ENCODE measurements at regions not wholly inside any gene's neighbourhood (a gene's known extent, or its start where the extent isn't known, plus 50 kb on each side); places are given as distances from the start of the nearest gene placed in this dataset.

- DNase-seq, result no peak
Observed at GRCh38 chr17:74062234-74062633, 141.2 kb upstream of the RPL38 start.

DNA sequence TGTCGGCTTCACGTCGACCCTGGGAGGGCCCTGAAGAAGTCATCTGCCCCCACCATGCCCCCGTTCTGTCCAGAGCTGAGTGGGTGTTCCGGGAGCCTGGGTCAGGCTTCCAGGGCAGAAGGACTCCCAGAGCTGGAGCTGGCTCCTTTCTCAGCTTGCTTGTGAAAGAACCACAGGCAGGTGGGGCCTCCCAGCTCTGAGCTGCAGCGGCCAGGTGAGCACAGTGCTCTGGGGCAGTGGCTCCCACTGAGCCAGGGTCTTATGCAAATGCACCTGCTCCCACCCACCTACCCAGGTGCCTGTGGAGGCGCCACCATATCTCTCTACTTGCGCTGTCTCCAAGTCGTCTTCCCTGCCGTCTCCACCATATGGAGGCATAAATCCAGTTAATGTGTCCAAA lies 140.0 kb upstream of the RPL38 start:
- DNase-seq, result no peak

- no peak for DNase-seq
Observed at GRCh38 chr17:74070374-74070773, 133.1 kb upstream of the RPL38 start.

GRCh38 chr17:74070998-74071679 lies 132.3 kb upstream of the RPL38 start:
- DNase-seq, result no peak

GRCh38 chr17:74072340-74072739 lies 131.1 kb upstream of the RPL38 start:
- DNase-seq, result no peak

GRCh38 chr17:74076446-74076845 lies 127.0 kb upstream of the RPL38 start:
- DNase-seq, result no peak

DNA sequence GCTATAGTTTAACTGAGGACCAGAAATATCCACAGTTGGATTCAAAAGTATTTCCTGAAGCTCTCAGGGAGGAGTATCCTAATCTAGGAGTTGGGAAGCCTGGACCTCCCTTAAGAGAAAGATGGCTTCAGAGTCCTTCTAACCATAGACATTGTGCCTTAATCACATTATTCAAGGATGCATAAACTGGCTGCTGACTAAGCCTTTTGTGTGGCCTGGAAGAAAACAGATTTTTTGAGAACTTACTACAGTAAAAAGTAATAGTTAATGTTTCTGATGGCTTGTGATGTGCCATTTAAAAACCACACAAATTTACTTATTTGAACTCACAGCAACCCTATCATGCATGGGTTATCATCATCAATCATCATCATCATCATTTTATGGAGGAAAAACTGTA lies 126.2 kb upstream of the RPL38 start:
- no peak for DNase-seq

- DNase-seq, result no peak
Observed at GRCh38 chr17:74078363-74078941, 125.0 kb upstream of the RPL38 start.

DNA sequence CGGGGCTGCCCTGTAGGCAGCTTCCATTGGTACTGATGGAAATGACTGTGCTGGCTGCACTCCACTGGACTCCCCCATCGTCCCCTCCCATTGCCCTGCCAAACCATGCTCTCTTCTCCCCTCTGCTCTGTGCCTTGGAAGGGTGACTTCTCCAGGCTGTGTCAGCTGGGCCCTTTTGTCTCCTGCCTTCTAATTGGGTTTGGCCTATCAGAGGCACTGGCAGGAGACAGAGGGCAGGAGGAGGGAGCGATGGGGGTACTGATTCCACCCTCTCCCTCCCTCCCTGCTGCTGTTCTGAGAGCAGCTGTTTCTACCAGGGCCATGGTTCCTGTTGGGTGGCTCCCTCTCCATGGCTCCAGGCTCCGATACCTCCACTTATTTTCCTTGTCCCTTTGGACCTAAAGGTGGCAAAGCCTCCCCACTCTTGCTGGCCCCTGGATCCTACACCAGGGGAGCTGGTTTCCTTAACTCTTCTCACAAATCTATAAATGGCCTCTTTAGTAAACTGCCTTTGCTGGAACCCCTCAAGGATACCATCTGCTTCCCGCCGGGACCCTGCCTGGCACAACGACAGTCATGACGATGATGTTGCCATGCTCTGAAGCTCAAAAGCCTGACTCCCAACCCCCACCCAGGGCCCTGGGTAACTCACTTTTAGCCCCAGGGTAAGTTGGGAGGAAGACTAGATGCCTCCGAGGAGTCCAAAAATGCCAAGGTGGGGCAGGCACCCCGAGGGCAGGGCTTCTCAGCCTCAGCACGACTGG lies 123.8 kb upstream of the RPL38 start:
- no peak for DNase-seq

DNA sequence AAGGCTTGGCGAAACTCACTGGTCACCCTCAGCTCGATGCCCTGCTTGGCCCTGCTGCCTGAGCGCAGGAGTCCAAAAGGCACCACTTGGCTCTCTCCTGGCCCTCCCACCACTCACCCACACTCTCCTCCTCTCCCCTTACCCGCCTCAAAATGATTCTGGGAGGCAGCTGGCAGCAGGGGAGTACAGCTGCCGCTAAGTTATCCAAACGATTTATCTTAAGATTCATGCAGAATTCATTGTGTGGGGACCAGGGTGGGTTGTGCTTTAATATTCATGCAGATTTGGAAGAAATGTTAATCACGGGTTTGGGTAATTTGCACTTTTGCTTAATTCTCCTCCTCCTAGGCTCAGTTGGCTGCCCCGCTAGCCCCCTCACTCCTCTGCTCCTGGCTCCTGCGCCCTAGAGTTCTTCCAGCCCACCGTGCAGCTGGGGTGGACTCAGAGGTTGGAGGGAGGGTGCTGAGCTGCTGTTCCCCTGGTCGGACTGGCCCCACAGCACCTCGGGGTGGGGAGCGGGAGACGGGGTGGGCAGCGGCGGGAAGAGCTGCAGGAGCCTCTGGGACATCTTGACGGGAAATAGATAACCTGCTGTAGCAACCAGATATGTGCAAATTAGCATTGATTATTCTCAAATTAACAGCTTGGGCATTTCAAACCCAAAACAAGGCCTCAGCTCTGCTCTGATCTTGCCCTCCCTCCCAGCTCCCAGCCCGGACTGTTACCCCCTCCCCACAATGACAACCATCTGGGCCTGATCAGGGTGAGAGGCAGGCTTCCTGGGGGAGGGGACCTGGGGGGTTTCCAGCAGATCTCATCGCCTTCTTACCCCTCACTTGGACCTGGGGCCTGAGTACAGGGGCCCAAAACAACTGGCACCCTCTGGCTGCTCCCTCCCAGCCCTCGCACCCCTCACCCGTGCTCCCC lies 122.6 kb upstream of the RPL38 start:
- no peak for DNase-seq

- DNase-seq, result no peak
Observed at GRCh38 chr17:74082886-74083285, 120.6 kb upstream of the RPL38 start.

GRCh38 chr17:74083321-74083720 lies 120.2 kb upstream of the RPL38 start:
- no peak for DNase-seq

DNA sequence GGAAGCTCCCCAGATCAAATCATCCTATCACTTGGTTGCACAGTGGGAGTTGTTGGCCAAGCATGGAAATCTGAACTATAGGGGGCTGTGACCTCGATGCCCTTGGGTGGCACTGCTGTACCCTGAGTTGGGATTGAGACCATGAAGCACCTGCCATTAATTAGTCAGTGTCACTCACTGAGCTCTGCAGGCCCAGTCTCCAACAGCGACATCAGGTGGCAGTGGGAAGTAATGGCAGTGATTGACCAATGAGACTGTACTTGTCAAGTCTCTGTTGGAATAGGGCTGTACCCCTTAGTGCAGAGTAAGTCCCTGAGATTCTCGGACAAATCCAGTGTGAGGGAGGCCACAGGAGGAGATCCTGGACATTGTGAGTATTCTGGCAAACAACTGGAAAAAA lies 118.0 kb upstream of the RPL38 start:
- DNase-seq, result no peak

GRCh38 chr17:74087002-74087585 lies 116.4 kb upstream of the RPL38 start:
- no peak for DNase-seq

GRCh38 chr17:74088285-74088933 lies 115.1 kb upstream of the RPL38 start:
- no peak for DNase-seq

GRCh38 chr17:74088934-74089329 lies 114.5 kb upstream of the RPL38 start:
- DNase-seq, result no peak

- DNase-seq, result no peak
Observed at GRCh38 chr17:74089380-74089779, 114.1 kb upstream of the RPL38 start.

DNA sequence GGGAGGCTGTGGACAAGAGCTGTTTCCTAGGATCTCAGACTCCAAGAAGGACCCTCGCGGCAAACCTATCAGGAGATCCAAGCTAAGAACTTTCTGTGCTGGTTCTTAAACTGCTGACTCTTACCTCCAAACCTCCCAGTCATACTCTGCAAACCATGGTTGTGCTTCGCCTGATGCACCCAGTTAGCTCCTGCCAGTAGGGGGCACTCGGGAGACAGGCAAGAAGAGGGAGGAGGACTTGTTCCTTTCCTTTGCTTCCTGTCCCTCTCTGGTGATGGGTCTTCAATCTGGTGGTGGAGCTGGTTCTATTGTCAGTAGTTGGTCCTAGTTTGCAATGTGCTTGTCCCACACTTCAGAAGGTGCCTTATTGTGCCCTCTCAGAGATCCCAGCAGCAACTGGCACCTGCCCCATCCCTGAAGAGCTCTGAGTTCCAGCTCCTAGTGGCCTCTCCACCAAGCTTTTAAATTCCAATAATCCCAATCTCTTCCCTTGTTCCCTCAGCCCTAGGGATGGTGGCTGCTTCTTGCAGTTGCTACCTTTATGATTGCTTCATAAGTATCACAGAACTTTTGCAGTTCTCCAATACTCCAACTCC lies 113.5 kb upstream of the RPL38 start:
- peak; percentile 87 for DNase-seq

GRCh38 chr17:74094651-74095050 lies 108.8 kb upstream of the RPL38 start:
- DNase-seq, result no peak

DNA sequence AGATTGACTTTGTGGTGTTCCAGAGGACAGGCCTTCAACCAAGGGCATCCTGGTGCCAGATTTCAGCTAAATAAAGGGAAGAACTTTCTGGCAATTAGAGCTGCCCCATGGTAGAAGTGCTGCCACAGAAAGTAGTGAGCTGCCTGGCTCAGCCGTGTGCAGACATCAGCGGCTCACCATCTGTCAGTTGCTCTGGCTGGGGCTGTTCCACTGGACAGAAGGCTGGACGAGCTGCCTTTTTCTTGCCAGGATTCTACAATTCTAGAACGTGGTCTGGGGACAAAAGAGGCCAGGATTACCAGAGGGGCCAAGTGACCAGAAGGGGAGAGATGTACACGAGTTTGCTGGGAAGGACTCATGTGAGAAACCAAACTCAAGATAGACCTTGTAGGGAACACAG lies 107.0 kb upstream of the RPL38 start:
- no peak for DNase-seq

DNA sequence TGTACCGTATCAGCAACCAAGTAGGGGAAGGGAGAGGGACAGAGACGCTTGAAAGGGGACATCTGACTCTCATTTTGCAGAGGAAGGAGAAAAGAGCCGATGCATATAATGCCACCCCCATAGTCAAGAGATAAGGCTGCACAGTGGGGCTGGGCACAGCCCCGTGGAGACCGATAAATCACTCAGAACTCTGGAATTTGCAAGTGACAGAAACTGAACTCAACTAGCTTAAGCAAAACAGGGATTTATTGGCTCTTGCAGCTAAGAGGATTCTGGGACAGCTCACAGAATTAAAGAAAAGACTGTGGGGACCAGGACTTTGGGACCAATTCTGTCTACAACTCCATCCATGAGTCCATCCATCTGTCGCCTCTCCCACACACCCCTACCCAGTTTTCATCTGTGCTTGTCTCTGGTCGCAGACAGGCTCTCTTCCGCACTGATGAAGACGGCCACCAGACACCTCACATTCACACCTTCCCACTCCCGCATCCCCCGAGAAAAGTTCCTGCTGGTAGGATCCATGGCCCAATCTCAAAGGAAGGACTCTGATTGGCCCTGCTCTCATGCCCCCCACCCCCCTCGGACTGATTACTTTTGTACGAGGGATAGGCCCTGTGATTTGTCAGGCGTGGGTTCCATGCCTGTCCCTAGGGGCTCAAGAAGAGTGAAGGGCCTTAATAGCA lies 105.9 kb upstream of the RPL38 start:
- DNase-seq, result no peak

Measured in activated CD8-positive, alpha-beta memory T cell treated with anti-CD3 and anti-CD28 coated beads, Interleukin-2, amount 50 U/mL, for 48 hours (primary cell).